GM20431 (cell line): ENCODE measurements at regions not wholly inside any gene's neighbourhood (a gene's known extent, or its start where the extent isn't known, plus 50 kb on each side); places are given as distances from the start of the nearest gene placed in this dataset.

Source experiments
- in situ Hi-C: fragments of 300-500 bp; cut with MseI, MboI; formaldehyde crosslinking; loops from one replicate; pipeline ENCODE4 v1.15.0; 2020; ENCODE audit warnings: low sequenced_read_pairs; ENCODE audit not compliant: unreplicated experiment

DNA sequence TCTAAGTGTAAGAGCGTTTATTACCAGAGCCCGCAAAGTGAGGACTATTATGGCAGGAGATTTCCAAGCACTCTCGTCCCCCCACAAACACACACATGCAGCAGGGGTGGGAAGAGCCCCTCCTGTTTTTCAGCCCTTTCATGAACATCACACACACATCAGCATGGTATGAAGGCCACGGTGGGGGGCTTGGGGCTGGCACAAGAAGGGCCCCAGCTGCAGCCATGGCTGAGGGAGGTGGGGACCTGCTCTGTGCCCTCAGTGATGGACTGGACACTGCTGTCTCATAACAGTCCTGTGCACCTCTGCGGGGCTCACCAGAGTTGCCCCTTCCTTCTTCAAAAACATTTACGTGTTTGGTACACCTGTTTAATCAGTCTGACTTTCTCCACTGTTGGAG, 650.7 kb downstream of the BRD1 start:
- in situ Hi-C loops, result no loop called here

DNA sequence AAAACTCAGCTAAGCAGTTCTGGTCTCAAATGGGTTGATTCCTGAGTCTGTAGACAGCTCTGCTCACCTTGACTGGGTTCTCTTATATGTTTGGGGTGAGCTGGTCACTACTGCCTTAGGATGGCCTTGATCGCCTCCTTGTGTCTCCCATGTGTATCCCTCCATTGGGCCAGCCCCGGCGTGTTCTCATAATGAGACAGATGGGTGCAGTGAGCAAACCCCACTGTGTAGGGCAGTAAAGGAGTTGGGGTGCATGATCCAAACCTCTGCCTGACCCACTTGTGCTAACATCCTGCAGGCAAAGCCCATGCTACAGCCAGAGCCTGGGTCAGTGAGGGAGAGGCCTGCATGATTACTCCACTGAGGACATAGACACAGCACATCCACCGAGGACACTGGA, 657.6 kb downstream of the BRD1 start:
- in situ Hi-C loops, result no loop called here

DNA sequence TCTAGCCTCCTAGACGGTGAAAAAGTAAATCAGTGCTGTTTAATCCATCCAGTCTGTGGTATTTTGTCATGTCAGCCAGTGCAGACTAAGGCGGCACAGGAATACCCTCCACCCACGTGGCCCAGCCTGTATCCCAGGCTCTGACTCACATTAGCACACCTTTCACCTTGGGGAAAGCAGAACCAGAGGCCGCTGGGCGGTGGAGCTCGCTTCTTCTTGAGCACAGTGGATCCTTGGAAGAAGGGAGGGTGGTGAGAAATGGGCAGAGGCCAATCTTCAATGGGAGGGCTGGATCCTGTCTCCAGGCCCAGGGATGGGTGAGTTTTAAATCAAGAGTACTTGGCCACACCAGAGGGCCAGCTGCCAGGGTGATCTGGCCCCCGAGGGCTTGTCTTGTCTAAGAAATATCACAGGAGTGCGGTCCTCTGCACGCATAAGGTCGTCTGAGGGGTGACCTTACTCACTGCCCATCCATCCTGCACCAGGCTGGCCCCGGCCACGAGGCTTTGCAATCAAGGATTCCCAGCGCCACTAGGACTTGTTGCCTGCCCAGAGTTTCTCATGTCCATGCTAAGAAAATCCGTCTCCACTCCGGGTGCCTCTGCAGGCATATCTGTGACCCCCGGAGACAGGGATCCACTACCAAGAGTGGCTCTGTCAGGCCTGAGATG, 658.5 kb downstream of the BRD1 start:
- in situ Hi-C loops, result no loop called here

DNA sequence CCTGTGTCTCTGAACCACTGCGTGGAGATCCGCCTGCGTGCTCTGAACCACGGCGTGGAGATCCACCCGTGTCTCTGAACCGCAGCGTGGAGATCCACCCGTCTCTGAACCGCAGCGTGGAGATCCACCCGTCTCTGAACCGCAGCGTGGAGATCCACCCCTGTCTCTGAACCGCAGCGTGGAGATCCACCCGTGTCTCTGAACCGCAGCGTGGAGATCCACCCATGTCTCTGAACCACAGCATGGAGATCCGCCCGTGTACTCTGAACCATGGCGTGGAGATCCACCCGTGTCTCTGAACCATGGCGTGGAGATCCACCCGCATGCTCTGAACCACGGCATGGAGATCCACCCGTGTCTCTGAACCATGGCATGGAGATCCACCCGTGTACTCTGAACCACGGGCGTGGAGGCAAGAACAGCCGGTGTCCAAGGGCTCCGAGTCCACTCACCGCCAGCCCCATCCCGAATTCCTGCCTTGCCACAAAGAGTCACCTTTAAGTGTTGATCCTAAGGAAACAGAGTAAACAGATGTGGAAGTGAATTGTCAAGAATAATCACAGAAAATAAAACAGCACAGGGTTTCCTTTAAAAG, 659.4 kb downstream of the BRD1 start:
- in situ Hi-C loops, result no loop called here

DNA sequence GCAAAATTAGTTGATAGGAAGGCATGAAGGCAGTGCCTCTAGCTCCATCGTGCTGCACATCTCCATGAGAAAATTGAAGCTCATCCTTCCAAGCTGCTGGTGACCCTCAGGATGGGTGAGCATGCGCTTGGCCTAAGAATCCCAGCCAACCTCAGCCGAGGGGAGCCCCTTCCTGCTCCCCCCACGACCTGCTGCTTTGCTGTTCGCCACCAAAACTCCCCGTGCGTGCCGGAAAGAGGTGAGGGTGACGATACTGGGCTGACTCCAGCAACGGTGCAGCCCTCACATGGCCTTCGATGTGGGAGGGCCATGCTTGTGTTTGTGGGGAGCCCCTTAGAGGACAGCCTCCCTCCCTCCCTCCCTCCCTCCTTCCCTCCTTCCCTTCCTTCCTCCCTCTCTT, 660.9 kb downstream of the BRD1 start:
- in situ Hi-C loops, result no loop called here

DNA sequence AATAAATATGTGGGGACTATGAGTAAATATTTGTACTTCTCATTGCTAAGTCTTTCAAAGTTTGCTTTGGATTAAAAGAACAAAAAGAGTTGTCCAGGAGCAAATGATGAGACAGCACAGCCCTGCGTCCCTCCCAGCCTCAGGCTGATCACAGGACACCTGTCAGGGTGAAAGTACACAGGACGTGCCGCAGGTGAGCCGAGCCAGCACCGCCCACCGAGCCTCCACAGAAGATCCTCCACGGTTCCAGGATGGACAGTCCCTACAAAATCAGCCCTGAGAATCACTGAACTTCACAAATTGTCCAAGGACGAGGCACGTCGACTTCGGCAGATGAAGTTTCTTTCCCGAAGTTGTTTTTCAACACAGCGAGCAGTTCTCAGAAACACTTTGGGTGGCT, 661.5 kb downstream of the BRD1 start:
- in situ Hi-C loops, result no loop called here

DNA sequence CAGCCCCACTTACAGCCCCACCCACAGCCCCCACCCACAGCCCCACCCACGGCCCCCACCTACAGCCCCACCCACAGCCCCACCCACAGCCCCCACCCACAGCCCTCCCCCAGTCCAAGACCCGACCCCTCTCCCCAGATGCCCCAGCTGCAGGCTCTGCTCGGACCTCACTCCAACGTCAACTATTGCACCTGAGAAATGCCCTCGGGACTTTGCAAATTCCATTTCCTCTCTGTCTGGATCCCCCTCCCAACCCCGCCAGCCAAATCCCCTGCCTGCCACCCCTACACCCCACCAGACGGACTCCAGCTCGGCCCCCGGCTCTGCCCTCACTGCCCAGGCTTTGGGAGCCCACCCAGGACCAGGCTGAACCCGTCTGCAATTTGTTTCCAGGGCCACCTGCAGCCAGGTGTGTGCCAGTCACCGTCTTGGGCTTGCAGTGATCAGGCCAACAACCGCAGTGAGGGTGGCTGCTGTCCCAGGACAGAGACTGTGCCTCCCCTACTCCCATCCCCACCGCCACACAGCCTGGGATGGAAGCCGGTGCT, 662.8 kb downstream of the BRD1 start:
- in situ Hi-C loops, result no loop called here

DNA sequence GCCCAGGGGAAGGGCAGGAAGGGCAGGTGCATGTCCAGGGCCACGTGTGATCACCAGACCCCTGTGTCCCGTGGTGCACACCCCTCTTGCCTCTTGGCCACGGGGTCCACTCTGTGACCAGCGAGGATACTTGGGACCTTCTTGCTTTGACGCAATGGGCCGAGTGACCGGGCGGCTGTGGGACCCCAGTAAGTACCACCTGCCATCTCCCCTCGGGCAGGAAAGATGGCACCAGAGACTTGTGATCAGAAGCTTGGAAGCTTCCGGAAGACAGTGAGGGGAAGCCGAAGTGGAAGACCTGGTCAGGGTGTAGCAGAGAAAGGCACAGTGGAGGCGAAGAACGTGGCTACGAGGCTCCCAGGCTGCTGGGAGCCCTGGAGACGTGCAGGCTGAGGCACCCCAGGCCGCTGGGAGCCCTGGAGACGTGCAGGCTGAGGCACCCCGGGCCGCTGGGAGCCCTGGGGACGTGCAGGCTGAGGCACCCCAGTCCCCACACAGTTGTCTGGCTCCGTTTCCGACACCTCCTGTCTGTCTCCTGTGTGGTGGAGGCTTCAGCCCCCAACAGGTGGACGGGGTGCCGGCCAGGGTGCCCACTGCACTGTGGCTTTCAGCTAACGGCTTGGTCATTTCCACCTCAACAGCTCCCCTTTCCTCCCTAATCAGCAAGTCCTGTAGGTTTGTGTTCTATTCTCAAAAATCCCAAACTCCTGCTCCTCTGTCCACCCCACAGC, 663.5 kb downstream of the BRD1 start:
- in situ Hi-C loops, result no loop called here

DNA sequence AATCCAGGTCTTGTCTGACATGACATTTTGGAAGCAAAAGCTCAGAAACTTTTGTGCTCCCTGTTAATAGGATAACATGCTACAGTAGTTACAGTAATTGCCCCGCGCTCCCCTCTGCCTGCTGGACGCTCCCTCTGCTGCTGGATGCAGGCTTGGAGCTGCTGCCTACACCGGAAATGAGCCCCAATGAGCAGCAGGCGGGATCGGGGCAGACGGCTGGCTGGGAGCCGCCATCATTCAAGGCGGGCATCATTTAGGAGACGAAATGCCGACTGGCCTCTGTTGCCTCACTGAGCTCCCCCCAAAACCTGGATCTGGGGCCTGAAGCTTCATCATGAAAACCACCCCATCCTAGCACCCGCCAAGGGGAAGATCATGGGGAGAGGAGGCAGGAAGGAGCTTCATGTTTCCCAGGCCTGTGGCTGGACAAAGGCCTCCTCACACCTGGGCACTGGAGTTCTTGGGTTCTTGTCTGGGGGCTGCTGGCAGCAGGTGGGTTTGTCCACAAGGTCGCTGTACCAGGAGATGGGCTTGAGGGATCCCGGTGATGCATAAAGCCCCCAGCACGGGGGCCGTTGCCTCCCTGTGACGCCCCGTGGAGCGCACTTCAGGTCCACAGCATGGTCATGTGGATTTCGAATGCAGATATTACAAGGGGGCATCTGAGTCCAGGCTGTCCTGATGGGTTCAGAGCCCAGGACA, 664.3 kb downstream of the BRD1 start:
- in situ Hi-C loops, result no loop called here

DNA sequence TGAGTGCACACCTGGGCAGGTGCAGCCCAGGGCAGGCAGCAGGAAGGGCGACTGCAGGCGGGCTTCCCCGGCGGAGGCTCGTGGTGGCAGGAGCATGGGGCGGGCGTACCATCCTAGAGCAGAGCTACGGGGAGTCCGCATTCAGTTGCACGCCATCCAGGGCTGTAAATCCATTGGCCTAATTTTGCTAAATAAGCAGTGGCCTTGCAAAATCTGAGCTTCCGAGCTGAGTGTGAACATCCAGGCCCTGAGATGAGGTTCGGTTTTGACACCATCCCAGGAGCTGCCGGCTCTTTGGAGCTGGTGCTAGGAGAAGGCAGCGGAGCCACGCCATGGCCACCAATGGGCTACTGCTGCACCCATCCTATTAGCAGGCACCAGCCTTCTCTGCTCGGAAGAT, 664.8 kb downstream of the BRD1 start:
- in situ Hi-C loops, result no loop called here

DNA sequence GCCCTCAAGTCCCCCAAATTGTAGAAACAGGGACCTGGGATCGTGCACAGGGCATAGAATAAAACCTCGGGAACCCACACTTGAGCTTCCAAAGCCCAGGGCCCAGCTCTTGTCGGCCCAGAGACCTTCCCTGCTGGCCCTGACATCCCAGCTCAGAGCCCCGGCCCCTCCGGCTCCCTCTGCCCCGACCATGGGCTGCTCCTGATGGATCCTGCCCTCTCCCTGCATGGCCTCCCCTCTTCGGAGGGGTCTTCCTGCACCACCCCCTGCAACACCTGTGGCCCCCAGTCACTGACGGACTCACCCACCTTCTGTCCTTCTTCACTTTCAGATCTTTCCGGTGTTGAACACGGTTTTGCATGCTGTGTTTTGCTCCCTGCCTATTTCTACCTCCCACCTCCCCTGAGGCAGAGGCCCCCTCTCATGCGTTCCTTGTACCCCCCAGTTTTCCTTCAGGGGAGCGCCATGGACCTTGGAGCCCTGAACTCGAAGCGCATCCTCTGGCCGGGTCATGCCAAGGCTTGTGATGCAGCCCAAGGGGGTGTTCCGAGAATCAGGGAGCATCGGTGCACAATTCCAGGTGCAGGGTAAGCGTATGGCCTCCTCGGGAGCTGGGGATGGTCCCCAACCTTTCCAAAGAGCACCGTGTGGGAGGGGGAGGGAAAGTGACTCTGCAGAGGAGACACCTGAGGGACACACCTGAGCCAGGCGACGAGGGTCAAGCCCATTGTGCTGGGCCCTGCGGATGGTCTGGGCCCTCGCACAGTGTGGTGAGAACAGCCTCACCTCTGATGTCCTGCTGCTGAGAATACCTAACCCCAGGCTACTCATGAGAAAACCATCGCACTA, 666.4 kb downstream of the BRD1 start:
- in situ Hi-C loops, result no loop called here

DNA sequence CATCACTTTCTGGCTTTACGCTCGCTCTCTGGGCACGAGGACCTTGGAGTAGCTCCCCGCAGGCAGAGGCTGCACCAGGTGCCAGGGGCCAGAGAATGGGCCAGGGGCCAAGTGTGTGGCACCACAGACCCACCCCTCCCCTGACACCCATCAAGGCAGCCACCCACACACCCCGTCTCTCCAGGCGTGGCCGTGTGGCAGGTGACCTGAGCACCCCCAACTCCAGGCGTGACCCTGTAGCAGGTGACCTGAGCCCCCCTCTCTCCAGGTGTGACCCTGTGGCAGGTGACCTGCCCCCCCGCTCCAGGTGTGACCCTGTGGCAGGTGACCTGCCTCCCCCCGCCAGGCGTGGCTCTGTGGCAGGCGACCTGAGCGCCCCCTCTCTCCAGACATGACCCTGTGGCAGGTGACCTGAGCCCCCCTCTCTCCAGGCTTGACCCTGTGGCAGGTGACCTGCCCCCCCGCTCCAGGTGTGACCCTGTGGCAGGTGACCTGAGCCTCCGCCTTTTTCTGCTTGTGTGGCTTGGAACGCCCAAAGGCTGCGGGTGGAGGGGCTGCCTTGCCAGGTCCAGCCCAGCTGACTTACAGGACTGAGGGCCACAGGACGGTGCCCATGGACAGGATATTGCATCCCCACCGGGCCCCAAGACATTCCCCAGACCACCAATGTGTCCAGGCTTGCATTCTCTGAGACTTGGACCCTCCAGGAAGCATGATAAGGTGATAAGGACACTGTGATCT, 667.2 kb downstream of the BRD1 start:
- in situ Hi-C loops, result no loop called here

DNA sequence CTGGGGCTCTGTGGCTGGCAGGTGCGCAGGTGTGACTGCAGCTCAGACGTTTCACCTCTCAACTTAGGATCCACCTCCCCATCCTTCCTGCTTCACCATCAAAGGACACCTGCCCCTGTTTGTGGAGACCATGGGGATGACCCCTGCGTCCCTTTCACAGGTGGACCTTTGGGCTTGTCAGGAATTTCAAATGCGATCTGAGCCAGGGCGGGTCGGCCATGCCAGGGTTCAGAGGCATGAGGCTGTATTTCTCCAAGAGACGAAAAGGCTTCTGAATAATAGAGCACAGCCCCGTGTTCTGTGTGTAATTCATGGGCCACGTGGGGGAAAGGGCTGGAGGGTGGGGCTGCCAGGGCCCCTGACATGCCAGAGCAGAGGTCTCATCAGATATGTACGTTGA, 668.0 kb downstream of the BRD1 start:
- in situ Hi-C loops, result no loop called here

DNA sequence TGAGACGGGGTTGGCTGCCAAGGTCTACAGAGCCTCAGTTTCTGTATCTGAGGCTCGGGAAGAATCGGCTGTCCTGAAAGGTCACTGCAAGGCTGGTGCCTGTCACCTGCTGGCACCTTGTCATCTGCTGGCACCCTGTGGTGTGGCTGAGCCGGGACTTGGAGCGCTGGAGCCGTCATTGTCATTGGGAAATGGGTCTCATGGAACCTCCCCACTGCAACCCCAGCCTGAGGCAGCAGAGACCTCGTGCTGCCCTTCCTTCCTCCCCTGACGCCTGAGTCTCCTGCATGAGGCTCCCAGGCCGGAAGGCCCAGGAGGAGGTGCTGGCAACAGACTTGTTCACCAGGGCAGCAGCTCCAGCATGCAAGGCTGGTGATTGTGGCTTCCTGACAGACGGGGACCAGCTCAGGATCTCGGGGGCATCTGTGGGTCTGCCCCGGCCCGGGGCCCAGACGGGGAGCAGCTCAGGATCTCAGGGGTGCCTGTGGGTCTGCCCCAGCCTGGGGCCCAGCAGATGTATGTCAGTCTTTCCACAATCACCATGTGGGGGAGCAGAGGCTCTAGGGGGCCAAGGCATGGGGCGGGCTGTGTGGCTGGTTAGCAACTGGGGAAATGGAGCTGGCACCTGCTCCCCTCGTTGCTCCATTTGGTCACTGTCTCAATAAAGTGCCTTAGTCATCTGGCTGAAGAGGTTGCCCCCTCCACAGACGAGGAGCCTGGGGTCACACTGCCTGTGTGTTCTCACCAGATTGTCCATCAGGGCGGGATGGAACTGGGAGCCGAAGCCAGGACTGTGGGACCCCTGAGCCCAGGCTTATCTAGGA, 668.7 kb downstream of the BRD1 start:
- in situ Hi-C loops, result no loop called here

DNA sequence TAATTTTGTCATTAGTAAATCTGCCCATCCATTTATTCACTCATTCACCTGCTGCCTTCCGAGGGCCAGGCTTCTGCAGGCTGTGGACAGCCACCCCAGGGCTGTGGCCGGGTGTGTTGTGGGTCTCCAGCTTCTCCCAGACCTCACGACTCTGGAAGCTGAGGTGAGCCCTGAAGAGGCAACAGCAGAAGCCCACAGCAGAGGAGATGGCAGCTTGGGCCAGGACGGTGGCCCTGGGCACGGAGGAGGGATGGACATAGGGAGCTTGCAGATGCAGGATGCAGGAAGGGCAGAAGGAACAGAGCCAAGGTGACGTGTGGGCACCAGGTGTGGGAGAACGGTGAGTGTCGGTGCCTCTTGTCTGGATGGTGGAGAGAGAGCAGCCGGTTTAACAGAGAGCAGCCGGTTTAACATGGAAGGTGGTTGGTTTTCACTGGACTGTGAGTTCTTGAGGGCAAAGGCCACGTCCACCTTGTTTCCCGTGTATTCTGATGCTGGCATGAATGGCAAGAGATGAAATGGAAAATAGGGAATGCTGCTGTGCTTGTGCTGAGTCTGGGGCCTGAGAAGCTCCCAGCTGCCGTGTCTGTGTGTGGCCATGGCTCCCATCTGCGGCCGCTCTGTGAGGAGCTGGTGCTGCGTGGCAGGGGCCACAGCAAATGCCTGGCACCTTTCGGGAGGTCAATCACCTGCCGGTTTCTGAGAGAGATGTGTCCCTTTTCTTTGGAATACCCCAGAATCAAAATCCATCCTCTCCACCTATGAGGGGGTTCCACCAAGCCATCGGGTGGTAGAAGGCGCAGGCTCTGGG, 669.9 kb downstream of the BRD1 start:
- in situ Hi-C loops, result no loop called here

DNA sequence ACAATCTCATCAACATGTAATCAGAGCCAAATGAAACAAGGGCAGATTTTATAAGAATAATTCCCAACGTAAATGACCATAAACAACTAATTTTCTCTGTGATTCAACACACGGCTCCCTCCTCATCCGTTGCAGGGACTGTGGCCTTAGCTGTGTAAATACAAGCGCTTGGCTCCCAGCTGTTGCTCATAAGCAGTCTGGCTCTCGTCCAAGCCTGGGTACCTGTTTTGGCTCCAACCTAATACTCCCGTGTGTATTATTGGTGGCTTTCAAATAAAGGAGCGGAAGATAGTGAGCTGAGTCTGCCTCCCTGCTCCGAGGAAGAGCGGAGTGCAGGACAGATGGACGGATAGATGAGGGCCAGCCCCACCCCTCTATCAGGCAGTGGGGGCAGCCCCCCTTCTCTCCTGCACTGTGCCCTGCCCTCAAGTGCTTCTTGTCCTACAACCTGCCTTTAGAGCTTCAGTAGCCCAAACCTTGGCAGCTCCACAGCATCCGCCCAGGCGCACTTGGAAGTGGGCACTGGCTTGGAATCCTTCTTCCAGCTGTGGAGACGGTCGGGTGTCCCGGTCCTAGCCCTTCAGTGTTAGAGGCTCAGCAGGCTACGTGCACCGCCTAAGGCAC, 670.9 kb downstream of the BRD1 start:
- in situ Hi-C loops, result no loop called here
